Activated CD4-positive, CD25-positive, alpha-beta regulatory T cell (primary cell): ENCODE measurements at regions not wholly inside any gene's neighbourhood (a gene's known extent, or its start where the extent isn't known, plus 50 kb on each side); places are given as distances from the start of the nearest gene placed in this dataset.

ENCODE experiments used
- DNase-seq, 4 experiments: peaks; one replicate each; lab custom pipeline; 2025; lab: John Stamatoyannopoulos, UW

- no peak for DNase-seq
Observed at GRCh38 chr2:147711031-147711430, 133.8 kb upstream of the ACVR2A start.

GRCh38 chr2:147709655-147710054, 135.2 kb upstream of the ACVR2A start:
- DNase-seq: no peak

GRCh38 chr2:147703171-147703570, 141.7 kb upstream of the ACVR2A start:
- DNase-seq: no peak

GRCh38 chr2:147698166-147698565, 146.7 kb upstream of the ACVR2A start:
- DNase-seq: no peak

- DNase-seq: no peak
Observed at GRCh38 chr2:147696426-147696825, 148.4 kb upstream of the ACVR2A start.

- DNase-seq: no peak
Observed at GRCh38 chr2:147689220-147689909, 155.5 kb upstream of the ACVR2A start.

- no peak for DNase-seq
Observed at GRCh38 chr2:147688242-147688641, 156.6 kb upstream of the ACVR2A start.

- DNase-seq: no peak
Observed at GRCh38 chr2:147686365-147686764, 158.5 kb upstream of the ACVR2A start.

- DNase-seq: no peak
Observed at GRCh38 chr2:147684903-147685302, 159.9 kb upstream of the ACVR2A start.

GRCh38 chr2:147683380-147683779, 161.4 kb upstream of the ACVR2A start:
- DNase-seq: no peak

GRCh38 chr2:147681093-147681492, 163.7 kb upstream of the ACVR2A start:
- no peak for DNase-seq

GRCh38 chr2:147679955-147680531, 164.8 kb upstream of the ACVR2A start:
- no peak for DNase-seq

GRCh38 chr2:147679191-147679954, 165.5 kb upstream of the ACVR2A start:
- DNase-seq: no peak

- DNase-seq: no peak
Observed at GRCh38 chr2:147665105-147665504, 179.7 kb upstream of the ACVR2A start.

GRCh38 chr2:147663962-147664361, 180.9 kb upstream of the ACVR2A start:
- no peak for DNase-seq

GRCh38 chr2:147663153-147663961, 181.5 kb upstream of the ACVR2A start:
- DNase-seq: no peak

GRCh38 chr2:147662221-147662620, 182.6 kb upstream of the ACVR2A start:
- no peak for DNase-seq

GRCh38 chr2:147660680-147661079, 184.1 kb upstream of the ACVR2A start:
- no peak for DNase-seq

- no peak for DNase-seq
Observed at GRCh38 chr2:147659051-147659450, 185.8 kb upstream of the ACVR2A start.

- DNase-seq: no peak
Observed at GRCh38 chr2:147657086-147658000, 187.5 kb upstream of the ACVR2A start.

- DNase-seq: no peak
Observed at GRCh38 chr2:147649998-147650397, 194.8 kb upstream of the ACVR2A start.
